CD14-positive monocyte (primary cell): ENCODE measurements at regions not wholly inside any gene's neighbourhood (a gene's known extent, or its start where the extent isn't known, plus 50 kb on each side); places are given as distances from the start of the nearest gene placed in this dataset.

ENCODE experiments used
- DNase-seq, 3 donors: peaks; one replicate each; pipeline ENCODE4 v3.0.0-alpha.2; 2011 to 2022
- H2AFZ ChIP-seq: 2 replicates; pipeline ENCODE4 v1.6.0; 2012; ENCODE audit warnings: mild to moderate bottlenecking, low read depth, low read length, inconsistent platforms; ENCODE audit not compliant: insufficient read depth, poor library complexity, severe bottlenecking
- H3K27ac ChIP-seq, 2 donors: 1 replicate in 1 of 2; 2 replicates in 1 of 2; pipeline ENCODE4 v1.5.1; 2012 to 2013; ENCODE audit warnings: low read length in 2 of 2, control low read depth in 1 of 2, inconsistent platforms in 1 of 2, low read depth in 1 of 2, mild to moderate bottlenecking in 1 of 2
- H3K27me3 ChIP-seq, 2 donors: one replicate each; pipeline versions ENCODE4 v1.6.0 to v1.6.1; 2011 to 2013; ENCODE audit warnings: low read length in 2 of 2; ENCODE audit not compliant: control insufficient read depth in 2 of 2, insufficient read depth in 2 of 2
- H3K36me3 ChIP-seq, 2 donors: replicated peaks in 1 of 2; 1 replicate in 1 of 2; 2 replicates in 1 of 2; pipeline versions ENCODE4 v1.5.1 to v1.6.1; 2012 to 2013; ENCODE audit warnings: low read length in 2 of 2, control low read depth in 1 of 2, inconsistent platforms in 1 of 2, mild to moderate bottlenecking in 1 of 2; ENCODE audit not compliant: insufficient read depth in 2 of 2, control insufficient read depth in 1 of 2
- H3K4me1 ChIP-seq, 2 donors: 1 replicate in 1 of 2; 2 replicates in 1 of 2; pipeline versions ENCODE4 v1.5.1 to v1.6.1; 2012 to 2013; ENCODE audit warnings: low read length in 2 of 2, control low read depth in 1 of 2, inconsistent platforms in 1 of 2, mild to moderate bottlenecking in 1 of 2, moderate library complexity in 1 of 2; ENCODE audit not compliant: insufficient read depth in 2 of 2, control insufficient read depth in 1 of 2
- H3K4me2 ChIP-seq: replicated peaks from 2 replicates; pipeline ENCODE3; 2012; ENCODE audit warnings: low read length, moderate library complexity, mild to moderate bottlenecking; ENCODE audit not compliant: poor library complexity, severe bottlenecking; ENCODE audit errors: extremely low read depth
- H3K4me3 ChIP-seq, 3 experiments: fragments of 200-600 bp in 1 of 3; sonication (generic) in 1 of 3; replicated peaks in 1 of 3; 1 replicate in 2 of 3; 2 replicates in 1 of 3; pipeline ENCODE4 v1.5.1; 2011 to 2013; ENCODE audit warnings: low read length in 3 of 3, mild to moderate bottlenecking in 3 of 3, control low read depth in 2 of 3, low read depth in 2 of 3, inconsistent platforms in 1 of 3, moderate library complexity in 1 of 3
- H3K79me2 ChIP-seq: 2 replicates; pipeline ENCODE4 v1.6.0; 2012; ENCODE audit warnings: mild to moderate bottlenecking, control low read depth, inconsistent platforms, low read length, moderate library complexity; ENCODE audit not compliant: insufficient read depth
- H3K9ac ChIP-seq: 2 replicates; pipeline ENCODE4 v1.6.0; 2017; ENCODE audit warnings: low read length, mild to moderate bottlenecking; ENCODE audit not compliant: insufficient read depth, poor library complexity, severe bottlenecking
- H3K9me3 ChIP-seq, 2 donors: replicated peaks in 1 of 2; 1 replicate in 1 of 2; 2 replicates in 1 of 2; pipeline versions ENCODE4 v1.5.1 to v1.6.1; 2012 to 2013; ENCODE audit warnings: low read length in 2 of 2, control low read depth in 1 of 2; ENCODE audit not compliant: control insufficient read depth in 1 of 2, insufficient read depth in 1 of 2
- H4K20me1 ChIP-seq: 2 replicates; pipeline ENCODE4 v1.6.0; 2012; ENCODE audit warnings: mild to moderate bottlenecking, low read length, control low read depth, moderate library complexity; ENCODE audit not compliant: insufficient read depth
- H3K27ac Mint-ChIP-seq, 7 donors: one replicate each; pipeline ENCODE4 v1.8.0; 2020; ENCODE audit warnings: mild to moderate bottlenecking in 7 of 7, mixed read lengths in 7 of 7, moderate library complexity in 6 of 7, inconsistent platforms in 2 of 7
- H3K27me3 Mint-ChIP-seq, 3 donors: one replicate each; pipeline ENCODE4 v1.8.0; 2021 to 2022; ENCODE audit warnings: low read depth in 3 of 3, mild to moderate bottlenecking in 3 of 3, mixed read lengths in 3 of 3, moderate library complexity in 3 of 3, inconsistent platforms in 1 of 3
- H3K36me3 Mint-ChIP-seq, 2 donors: one replicate each; pipeline ENCODE4 v1.8.0; 2020; ENCODE audit warnings: mixed read lengths in 2 of 2, inconsistent platforms in 1 of 2, mild to moderate bottlenecking in 1 of 2
- H3K4me1 Mint-ChIP-seq: one replicate; pipeline ENCODE4 v1.8.0; 2020; ENCODE audit warnings: mild to moderate bottlenecking, mixed read lengths
- H3K4me3 Mint-ChIP-seq, 2 donors: one replicate each; pipeline ENCODE4 v1.8.0; 2020; ENCODE audit warnings: mild to moderate bottlenecking in 2 of 2, mixed read lengths in 2 of 2, moderate library complexity in 1 of 2
- H3K9me3 Mint-ChIP-seq, 7 donors: one replicate each; pipeline ENCODE4 v1.8.0; 2020 to 2022; ENCODE audit warnings: mixed read lengths in 7 of 7, mild to moderate bottlenecking in 6 of 7, moderate library complexity in 6 of 7, inconsistent platforms in 2 of 7
- WGBS: methylation state at CpG from one replicate; pipeline ENCODE4 v1.1.5; 2013; ENCODE audit warnings: missing lambda C conversion rate; ENCODE audit not compliant: insufficient coverage; 5-methylcytosine and 5-hydroxymethylcytosine counted together
- intact Hi-C, 2 donors: fragments of 100-400 bp; cut with micrococcal nuclease; formaldehyde crosslinking; loops; one replicate each; pipeline versions ENCODE4 v1.15.0 to v1.15.1; 2023
- TF ChIP-seq, protein P1 (sequence below): fragments of 200-600 bp; IDR thresholded peaks from one replicate; pipeline ENCODE4 v1.8.0; 2022; ENCODE audit warnings: antibody characterized with exemption, mild to moderate bottlenecking

DNA sequence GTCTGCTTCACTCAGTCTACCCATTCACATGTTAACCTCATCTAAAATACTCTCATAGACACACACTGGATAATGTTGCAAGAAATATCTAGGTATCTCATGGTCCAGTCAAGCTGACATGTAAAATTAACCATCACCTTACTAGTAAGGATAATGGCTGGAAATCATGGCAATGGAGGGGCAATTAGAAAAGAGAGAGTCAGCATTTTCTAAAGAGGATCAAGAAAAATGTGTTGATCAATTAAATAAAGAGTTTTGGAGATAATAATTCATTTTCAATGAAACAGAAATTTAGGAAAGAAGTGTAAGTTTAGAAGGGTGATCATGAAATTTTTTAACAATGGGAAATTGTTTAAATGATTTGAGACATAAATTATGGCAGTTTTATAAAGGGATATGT, 1914.1 kb upstream of the IGFBP7 start:
- TF ChIP-seq, protein P1, sequence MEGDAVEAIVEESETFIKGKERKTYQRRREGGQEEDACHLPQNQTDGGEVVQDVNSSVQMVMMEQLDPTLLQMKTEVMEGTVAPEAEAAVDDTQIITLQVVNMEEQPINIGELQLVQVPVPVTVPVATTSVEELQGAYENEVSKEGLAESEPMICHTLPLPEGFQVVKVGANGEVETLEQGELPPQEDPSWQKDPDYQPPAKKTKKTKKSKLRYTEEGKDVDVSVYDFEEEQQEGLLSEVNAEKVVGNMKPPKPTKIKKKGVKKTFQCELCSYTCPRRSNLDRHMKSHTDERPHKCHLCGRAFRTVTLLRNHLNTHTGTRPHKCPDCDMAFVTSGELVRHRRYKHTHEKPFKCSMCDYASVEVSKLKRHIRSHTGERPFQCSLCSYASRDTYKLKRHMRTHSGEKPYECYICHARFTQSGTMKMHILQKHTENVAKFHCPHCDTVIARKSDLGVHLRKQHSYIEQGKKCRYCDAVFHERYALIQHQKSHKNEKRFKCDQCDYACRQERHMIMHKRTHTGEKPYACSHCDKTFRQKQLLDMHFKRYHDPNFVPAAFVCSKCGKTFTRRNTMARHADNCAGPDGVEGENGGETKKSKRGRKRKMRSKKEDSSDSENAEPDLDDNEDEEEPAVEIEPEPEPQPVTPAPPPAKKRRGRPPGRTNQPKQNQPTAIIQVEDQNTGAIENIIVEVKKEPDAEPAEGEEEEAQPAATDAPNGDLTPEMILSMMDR = no peak
- Histone ChIP-seq H3K4me3 (no peak overlapping the region), H3K4me2 (no peak overlapping the region), H3K36me3 (no peaks in the 10 kb centered on the region), H3K79me2 (no peaks in the 10 kb centered on the region), H3K4me1 (no peaks in the 10 kb centered on the region), H3K27me3 (no peaks in the 10 kb centered on the region), H2AFZ (no peak overlapping the region), H4K20me1 (no peaks in the 10 kb centered on the region), H3K9me3 (no peaks in the 10 kb centered on the region), H3K9ac (no peak overlapping the region), H3K27ac (no peak overlapping the region)
- no peak overlapping the region for H3K4me3 Mint-ChIP-seq
- H3K27ac Mint-ChIP-seq = no peak overlapping the region
- H3K36me3 Mint-ChIP-seq = no peaks in the 10 kb centered on the region
- intact Hi-C loops = no loop called here
- peaks cover 0 to 7% (median 2%) of the 10 kb centered on the region in 7 donors for H3K9me3 Mint-ChIP-seq
- DNase-seq = no peak
- H3K27me3 Mint-ChIP-seq = no peaks in the 10 kb centered on the region
- no peaks in the 10 kb centered on the region for H3K4me1 Mint-ChIP-seq

DNA sequence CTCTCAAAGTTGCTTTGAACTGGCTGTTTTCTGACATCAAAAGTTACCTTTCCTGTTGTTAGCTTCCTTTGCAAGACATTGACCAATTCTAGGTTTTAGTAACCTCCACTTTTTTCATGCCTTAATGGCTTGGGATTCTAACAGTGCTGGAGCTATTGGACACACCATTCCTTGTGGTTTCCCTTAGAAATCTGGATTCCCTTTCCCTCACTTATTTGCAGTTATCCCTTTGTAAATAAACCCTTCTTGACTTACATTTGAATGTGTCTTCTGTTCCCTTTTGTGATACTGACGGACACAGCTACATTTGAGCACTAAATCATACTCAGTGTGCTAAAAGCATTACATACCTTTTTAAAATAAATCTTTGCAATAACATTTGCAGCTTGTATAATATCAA, 1927.6 kb upstream of the IGFBP7 start:
- Histone ChIP-seq H3K4me1 (no peaks in the 10 kb centered on the region), H3K9ac (no peak overlapping the region), H3K79me2 (no peaks in the 10 kb centered on the region), H3K36me3 (no peaks in the 10 kb centered on the region), H3K27ac (no peak overlapping the region), H4K20me1 (no peaks in the 10 kb centered on the region), H3K4me3 (no peak overlapping the region), H3K27me3 (no peaks in the 10 kb centered on the region), H3K9me3 (no peaks in the 10 kb centered on the region), H3K4me2 (no peak overlapping the region), H2AFZ (no peak overlapping the region)
- TF ChIP-seq, protein P1 = no peak
- no peaks in the 10 kb centered on the region for H3K9me3 Mint-ChIP-seq
- no peak overlapping the region for H3K27ac Mint-ChIP-seq
- H3K4me3 Mint-ChIP-seq = no peak overlapping the region
- H3K4me1 Mint-ChIP-seq = no peaks in the 10 kb centered on the region
- no peaks in the 10 kb centered on the region for H3K36me3 Mint-ChIP-seq
- no CpG with 5 or more reads among the region's 1 CpG for WGBS
- intact Hi-C loops = no loop called here
- DNase-seq = no peak
- H3K27me3 Mint-ChIP-seq = no peaks in the 10 kb centered on the region
